HL-60 (cell line): ENCODE measurements at regions not wholly inside any gene's neighbourhood (a gene's known extent, or its start where the extent isn't known, plus 50 kb on each side); places are given as distances from the start of the nearest gene placed in this dataset.

Experiments
- POLR2AphosphoS5 ChIP-seq: IDR thresholded peaks from 2 replicates; pipeline ENCODE4 v1.6.1; 2012; ENCODE audit warnings: low read depth
- SPI1 ChIP-seq: IDR thresholded peaks from 2 replicates; pipeline ENCODE4 v1.6.1; 2012; ENCODE audit warnings: low read depth, mild to moderate bottlenecking, borderline replicate concordance
- TF ChIP-seq, protein P1 (sequence below): IDR thresholded peaks from one replicate; pipeline ENCODE4 v1.5.1; 2011; ENCODE audit warnings: low read length, control low read depth, inconsistent platforms; ENCODE audit not compliant: insufficient read depth
- TF ChIP-seq, protein P2 (sequence below): IDR thresholded peaks from 2 replicates; pipeline ENCODE4 v1.6.1; 2012; ENCODE audit warnings: low read depth; ENCODE audit not compliant: insufficient replicate concordance

DNA sequence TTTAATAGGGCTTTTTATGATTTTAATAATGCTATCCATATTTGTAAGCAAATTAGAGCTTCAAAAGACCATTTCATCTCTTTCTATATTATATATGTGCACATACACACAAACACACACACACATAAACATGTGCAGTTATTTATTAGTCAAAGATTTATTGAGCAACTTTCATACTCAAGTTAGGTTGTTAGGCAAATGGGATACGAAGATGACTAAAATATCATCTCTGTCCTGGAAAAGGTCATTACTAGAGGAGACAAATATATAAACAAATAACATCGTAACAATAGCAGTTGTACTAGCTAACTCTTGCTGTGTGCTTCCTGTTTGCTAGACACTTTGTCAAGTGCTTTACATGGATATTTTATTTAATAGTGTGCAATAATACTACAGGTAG is 307.9 kb downstream of the SNX13 start:
- TF ChIP-seq, protein P1, sequence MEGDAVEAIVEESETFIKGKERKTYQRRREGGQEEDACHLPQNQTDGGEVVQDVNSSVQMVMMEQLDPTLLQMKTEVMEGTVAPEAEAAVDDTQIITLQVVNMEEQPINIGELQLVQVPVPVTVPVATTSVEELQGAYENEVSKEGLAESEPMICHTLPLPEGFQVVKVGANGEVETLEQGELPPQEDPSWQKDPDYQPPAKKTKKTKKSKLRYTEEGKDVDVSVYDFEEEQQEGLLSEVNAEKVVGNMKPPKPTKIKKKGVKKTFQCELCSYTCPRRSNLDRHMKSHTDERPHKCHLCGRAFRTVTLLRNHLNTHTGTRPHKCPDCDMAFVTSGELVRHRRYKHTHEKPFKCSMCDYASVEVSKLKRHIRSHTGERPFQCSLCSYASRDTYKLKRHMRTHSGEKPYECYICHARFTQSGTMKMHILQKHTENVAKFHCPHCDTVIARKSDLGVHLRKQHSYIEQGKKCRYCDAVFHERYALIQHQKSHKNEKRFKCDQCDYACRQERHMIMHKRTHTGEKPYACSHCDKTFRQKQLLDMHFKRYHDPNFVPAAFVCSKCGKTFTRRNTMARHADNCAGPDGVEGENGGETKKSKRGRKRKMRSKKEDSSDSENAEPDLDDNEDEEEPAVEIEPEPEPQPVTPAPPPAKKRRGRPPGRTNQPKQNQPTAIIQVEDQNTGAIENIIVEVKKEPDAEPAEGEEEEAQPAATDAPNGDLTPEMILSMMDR: no peak
- TF ChIP-seq SPI1: no peak
- no peak for TF ChIP-seq POLR2AphosphoS5
- TF ChIP-seq, protein P2, sequence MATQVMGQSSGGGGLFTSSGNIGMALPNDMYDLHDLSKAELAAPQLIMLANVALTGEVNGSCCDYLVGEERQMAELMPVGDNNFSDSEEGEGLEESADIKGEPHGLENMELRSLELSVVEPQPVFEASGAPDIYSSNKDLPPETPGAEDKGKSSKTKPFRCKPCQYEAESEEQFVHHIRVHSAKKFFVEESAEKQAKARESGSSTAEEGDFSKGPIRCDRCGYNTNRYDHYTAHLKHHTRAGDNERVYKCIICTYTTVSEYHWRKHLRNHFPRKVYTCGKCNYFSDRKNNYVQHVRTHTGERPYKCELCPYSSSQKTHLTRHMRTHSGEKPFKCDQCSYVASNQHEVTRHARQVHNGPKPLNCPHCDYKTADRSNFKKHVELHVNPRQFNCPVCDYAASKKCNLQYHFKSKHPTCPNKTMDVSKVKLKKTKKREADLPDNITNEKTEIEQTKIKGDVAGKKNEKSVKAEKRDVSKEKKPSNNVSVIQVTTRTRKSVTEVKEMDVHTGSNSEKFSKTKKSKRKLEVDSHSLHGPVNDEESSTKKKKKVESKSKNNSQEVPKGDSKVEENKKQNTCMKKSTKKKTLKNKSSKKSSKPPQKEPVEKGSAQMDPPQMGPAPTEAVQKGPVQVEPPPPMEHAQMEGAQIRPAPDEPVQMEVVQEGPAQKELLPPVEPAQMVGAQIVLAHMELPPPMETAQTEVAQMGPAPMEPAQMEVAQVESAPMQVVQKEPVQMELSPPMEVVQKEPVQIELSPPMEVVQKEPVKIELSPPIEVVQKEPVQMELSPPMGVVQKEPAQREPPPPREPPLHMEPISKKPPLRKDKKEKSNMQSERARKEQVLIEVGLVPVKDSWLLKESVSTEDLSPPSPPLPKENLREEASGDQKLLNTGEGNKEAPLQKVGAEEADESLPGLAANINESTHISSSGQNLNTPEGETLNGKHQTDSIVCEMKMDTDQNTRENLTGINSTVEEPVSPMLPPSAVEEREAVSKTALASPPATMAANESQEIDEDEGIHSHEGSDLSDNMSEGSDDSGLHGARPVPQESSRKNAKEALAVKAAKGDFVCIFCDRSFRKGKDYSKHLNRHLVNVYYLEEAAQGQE: no peak
